Keratinocyte (primary cell): ENCODE measurements at regions not wholly inside any gene's neighbourhood (a gene's known extent, or its start where the extent isn't known, plus 50 kb on each side); places are given as distances from the start of the nearest gene placed in this dataset.

Experiments
- EZH2 ChIP-seq: IDR thresholded peaks from one replicate; pipeline ENCODE4 v1.6.1; 2012; ENCODE audit warnings: inconsistent platforms, mild to moderate bottlenecking, low read length, moderate library complexity
- TF ChIP-seq, protein P1 (sequence below), 3 experiments: IDR thresholded peaks in 1 of 3; conservative IDR thresholded peaks in 1 of 3; optimal IDR thresholded peaks in 1 of 3; 2 replicates in 2 of 3; 3 replicates in 1 of 3; pipeline versions ENCODE3 to v1.5.1; 2011; ENCODE audit warnings: low read length in 3 of 3, mild to moderate bottlenecking in 3 of 3, moderate library complexity in 2 of 3, control low read depth in 1 of 3, inconsistent platforms in 1 of 3; ENCODE audit not compliant: insufficient read depth in 2 of 3; ENCODE audit errors: extremely low read depth in 1 of 3

GRCh38 chr2:206881708-206882410 lies 57.5 kb upstream of the CPO start:
- TF ChIP-seq, protein P1, sequence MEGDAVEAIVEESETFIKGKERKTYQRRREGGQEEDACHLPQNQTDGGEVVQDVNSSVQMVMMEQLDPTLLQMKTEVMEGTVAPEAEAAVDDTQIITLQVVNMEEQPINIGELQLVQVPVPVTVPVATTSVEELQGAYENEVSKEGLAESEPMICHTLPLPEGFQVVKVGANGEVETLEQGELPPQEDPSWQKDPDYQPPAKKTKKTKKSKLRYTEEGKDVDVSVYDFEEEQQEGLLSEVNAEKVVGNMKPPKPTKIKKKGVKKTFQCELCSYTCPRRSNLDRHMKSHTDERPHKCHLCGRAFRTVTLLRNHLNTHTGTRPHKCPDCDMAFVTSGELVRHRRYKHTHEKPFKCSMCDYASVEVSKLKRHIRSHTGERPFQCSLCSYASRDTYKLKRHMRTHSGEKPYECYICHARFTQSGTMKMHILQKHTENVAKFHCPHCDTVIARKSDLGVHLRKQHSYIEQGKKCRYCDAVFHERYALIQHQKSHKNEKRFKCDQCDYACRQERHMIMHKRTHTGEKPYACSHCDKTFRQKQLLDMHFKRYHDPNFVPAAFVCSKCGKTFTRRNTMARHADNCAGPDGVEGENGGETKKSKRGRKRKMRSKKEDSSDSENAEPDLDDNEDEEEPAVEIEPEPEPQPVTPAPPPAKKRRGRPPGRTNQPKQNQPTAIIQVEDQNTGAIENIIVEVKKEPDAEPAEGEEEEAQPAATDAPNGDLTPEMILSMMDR (optimal IDR thresholded peaks at IDR 0.05 in 1 of 3, IDR thresholded peaks at IDR 0.05 in 1 of 3, conservative IDR thresholded peaks at IDR 0.05 in 1 of 3; ENCODE audit: extremely low read depth in 1 of 3, insufficient read depth in 2 of 3, low read length in 3 of 3) = no peak
- no peak for TF ChIP-seq EZH2
